ENCODE measurements at regions not wholly inside any gene's neighbourhood (a gene's known extent, or its start where the extent isn't known, plus 50 kb on each side); places are given as distances from the start of the nearest gene placed in this dataset.

- no peak for DNase-seq (ENCODE audit: low read depth, low spot score)
- no peaks in the 10 kb centered on the region for H3K36me3 ChIP-seq (ENCODE audit: control insufficient read depth in 2 of 2, extremely low read depth in 1 of 2, insufficient read depth in 2 of 2, low read length in 2 of 2)
- CTCF ChIA-PET = no interaction called here
- no peaks in the 10 kb centered on the region for H3K27me3 ChIP-seq (ENCODE audit: control insufficient read depth in 2 of 2, insufficient read depth in 2 of 2, low read length in 2 of 2)
- TF ChIP-seq POLR2A (IDR thresholded peaks at IDR 0.05; ENCODE audit: low read depth, low read length) = no peak
- no peak for TF ChIP-seq FOS (IDR thresholded peaks at IDR 0.05; ENCODE audit: borderline replicate concordance, insufficient read depth, low read length)
- TF ChIP-seq POLR2AphosphoS5 (IDR thresholded peaks at IDR 0.05; ENCODE audit: insufficient read depth, low read depth, low read length) = no peak
- no peak for TF ChIP-seq MYC (IDR thresholded peaks at IDR 0.05; ENCODE audit: low read depth, low read length)
- no peak for TF ChIP-seq EZH2 (IDR thresholded peaks at IDR 0.05; ENCODE audit: borderline replicate concordance, low read depth, low read length, severe bottlenecking)
- TF ChIP-seq, protein P1, sequence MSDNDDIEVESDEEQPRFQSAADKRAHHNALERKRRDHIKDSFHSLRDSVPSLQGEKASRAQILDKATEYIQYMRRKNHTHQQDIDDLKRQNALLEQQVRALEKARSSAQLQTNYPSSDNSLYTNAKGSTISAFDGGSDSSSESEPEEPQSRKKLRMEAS (IDR thresholded peaks at IDR 0.05; ENCODE audit: insufficient read depth, insufficient read length) = no peak
- TF ChIP-seq JUN (IDR thresholded peaks at IDR 0.05; ENCODE audit: borderline replicate concordance, insufficient read depth, insufficient read length, low read depth) = no peak
- TF ChIP-seq, protein P2, sequence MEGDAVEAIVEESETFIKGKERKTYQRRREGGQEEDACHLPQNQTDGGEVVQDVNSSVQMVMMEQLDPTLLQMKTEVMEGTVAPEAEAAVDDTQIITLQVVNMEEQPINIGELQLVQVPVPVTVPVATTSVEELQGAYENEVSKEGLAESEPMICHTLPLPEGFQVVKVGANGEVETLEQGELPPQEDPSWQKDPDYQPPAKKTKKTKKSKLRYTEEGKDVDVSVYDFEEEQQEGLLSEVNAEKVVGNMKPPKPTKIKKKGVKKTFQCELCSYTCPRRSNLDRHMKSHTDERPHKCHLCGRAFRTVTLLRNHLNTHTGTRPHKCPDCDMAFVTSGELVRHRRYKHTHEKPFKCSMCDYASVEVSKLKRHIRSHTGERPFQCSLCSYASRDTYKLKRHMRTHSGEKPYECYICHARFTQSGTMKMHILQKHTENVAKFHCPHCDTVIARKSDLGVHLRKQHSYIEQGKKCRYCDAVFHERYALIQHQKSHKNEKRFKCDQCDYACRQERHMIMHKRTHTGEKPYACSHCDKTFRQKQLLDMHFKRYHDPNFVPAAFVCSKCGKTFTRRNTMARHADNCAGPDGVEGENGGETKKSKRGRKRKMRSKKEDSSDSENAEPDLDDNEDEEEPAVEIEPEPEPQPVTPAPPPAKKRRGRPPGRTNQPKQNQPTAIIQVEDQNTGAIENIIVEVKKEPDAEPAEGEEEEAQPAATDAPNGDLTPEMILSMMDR (IDR thresholded peaks at IDR 0.05; ENCODE audit: extremely low read depth in 1 of 2, insufficient read depth in 1 of 2, low read depth in 1 of 2, low read length in 2 of 2) = no peak
- no peak for TF ChIP-seq GATA2 (IDR thresholded peaks at IDR 0.05; ENCODE audit: insufficient read depth, insufficient read length, low read depth, low read length)
- H3K9ac ChIP-seq (replicated peaks; ENCODE audit: extremely low read depth, insufficient read depth, low read length) = no peak overlapping the region
- dilution Hi-C loops (cut with MboI; ENCODE audit: extremely low pct_ligation_motif_present, low sequenced_read_pairs) (no loop called here), intact Hi-C loops (cut with micrococcal nuclease) (no loop called here)
- no peak overlapping the region for H3K4me2 ChIP-seq (ENCODE audit: insufficient read depth, low read length)
- H3K79me2 ChIP-seq (ENCODE audit: control insufficient read depth, insufficient read depth, low read length) = no peaks in the 10 kb centered on the region
- H3K9me1 ChIP-seq (replicated peaks; ENCODE audit: control insufficient read depth, extremely low read depth, insufficient read depth, low read length) = no peaks in the 10 kb centered on the region
- H2AFZ ChIP-seq (ENCODE audit: low read depth, low read length) = no peak overlapping the region
- FAIRE-seq = no peak
- H3K9me3 ChIP-seq (replicated peaks; ENCODE audit: control insufficient read depth, insufficient read depth, low read length) = no peaks in the 10 kb centered on the region
- no TSS peak for BruUV-seq (replicated peaks)
- no peaks in the 10 kb centered on the region for H4K20me1 ChIP-seq (replicated peaks; ENCODE audit: control insufficient read depth, extremely low read depth, insufficient read depth, low read length)
- no peaks in the 10 kb centered on the region for H3K4me1 ChIP-seq (ENCODE audit: control insufficient read depth, extremely low read depth, insufficient read depth, low read length)
- H3K27ac ChIP-seq (ENCODE audit: insufficient read depth, low read depth, low read length) = no peak overlapping the region
- H3K4me3 ChIP-seq (replicated peaks in 1 of 3; ENCODE audit: insufficient read depth in 1 of 3, low read depth in 1 of 3, low read length in 3 of 3) = no peak overlapping the region
- POLR2A ChIA-PET = no interaction called here
These were observed 97.5 kb upstream of the VRK1 start for GRCh38 chr14:96699666-96700065.

Measured in endothelial cell of umbilical vein (primary cell).